WTC11 (cell line): ENCODE measurements at regions not wholly inside any gene's neighbourhood (a gene's known extent, or its start where the extent isn't known, plus 50 kb on each side); places are given as distances from the start of the nearest gene placed in this dataset.

Source experiments
- ATAC-seq: fragments of 200-7000 bp; cut with Tn5 transposase; 2 replicates; pipeline ENCODE4 v1.10.0; 2021; ENCODE audit warnings: mild to moderate bottlenecking, moderate library complexity
- CTCF ChIA-PET: fragments of 300-600 bp; sonication (Branson Sonifier 250); formaldehyde crosslinking; loops from one replicate; lab custom pipeline; 2021; ENCODE audit warnings: antibody characterized with exemption; lab: Charles Lee
- POLR2A ChIA-PET: fragments of 350-600 bp; sonication (Branson Sonifier 250); formaldehyde crosslinking; loops from one replicate; lab custom pipeline; 2021; ENCODE audit warnings: antibody characterized with exemption; lab: Charles Lee
- DNase-seq: peaks from one replicate; pipeline ENCODE4 v3.0.0; 2021; ENCODE audit warnings: low spot score
- H3K27ac Mint-ChIP-seq: 2 replicates; pipeline ENCODE4 v1.8.0; 2021; ENCODE audit warnings: mixed read lengths
- H3K27me3 Mint-ChIP-seq: 2 replicates; pipeline ENCODE4 v1.8.0; 2021; ENCODE audit warnings: low read depth, mild to moderate bottlenecking, moderate library complexity, mixed read lengths
- H3K36me3 Mint-ChIP-seq: 2 replicates; pipeline ENCODE4 v1.8.0; 2021; ENCODE audit warnings: mixed read lengths
- H3K4me1 Mint-ChIP-seq: 2 replicates; pipeline ENCODE4 v1.8.0; 2022; ENCODE audit warnings: mixed read lengths
- H3K4me3 Mint-ChIP-seq: 2 replicates; pipeline ENCODE4 v1.8.0; 2021; ENCODE audit warnings: mild to moderate bottlenecking, moderate library complexity, mixed read lengths
- H3K9me3 Mint-ChIP-seq: 2 replicates; pipeline ENCODE4 v1.8.0; 2021; ENCODE audit warnings: mixed read lengths
- CREM ChIP-seq: sonication (generic); formaldehyde crosslinking; IDR thresholded peaks from 2 replicates; pipeline ENCODE4 v1.8.1; 2022; ENCODE audit warnings: mild to moderate bottlenecking, missing genetic modification reagents, moderate library complexity
- E2F5 ChIP-seq: sonication (generic); formaldehyde crosslinking; IDR thresholded peaks from 2 replicates; pipeline ENCODE4 v1.8.1; 2022; ENCODE audit warnings: mild to moderate bottlenecking, moderate library complexity, missing genetic modification reagents
- EMX1 ChIP-seq: fragments of 250-450 bp; sonication (Bioruptor Pico); IDR thresholded peaks from 2 replicates; pipeline ENCODE4 v1.8.0; 2021; ENCODE audit warnings: mild to moderate bottlenecking
- ESRRA ChIP-seq: sonication (generic); formaldehyde crosslinking; IDR thresholded peaks from 2 replicates; pipeline ENCODE4 v1.8.1; 2022; ENCODE audit warnings: mild to moderate bottlenecking, missing genetic modification reagents, borderline replicate concordance
- FOXK1 ChIP-seq: sonication (generic); formaldehyde crosslinking; IDR thresholded peaks from 2 replicates; pipeline ENCODE4 v1.8.0; 2022; ENCODE audit warnings: mild to moderate bottlenecking, moderate library complexity, missing genetic modification reagents
- FOXP1 ChIP-seq: sonication (generic); formaldehyde crosslinking; IDR thresholded peaks from 2 replicates; pipeline ENCODE4 v1.8.0; 2022; ENCODE audit warnings: missing genetic modification reagents, mild to moderate bottlenecking, moderate library complexity, borderline replicate concordance
- HMGXB4 ChIP-seq: sonication (generic); formaldehyde crosslinking; IDR thresholded peaks from 2 replicates; pipeline ENCODE4 v1.8.1; 2023; ENCODE audit warnings: mild to moderate bottlenecking, moderate library complexity, missing genetic modification reagents
- NFE2L1 ChIP-seq: sonication (generic); formaldehyde crosslinking; IDR thresholded peaks from 2 replicates; pipeline ENCODE4 v1.8.1; 2023; ENCODE audit warnings: missing genetic modification reagents
- NR2C2 ChIP-seq: sonication (generic); formaldehyde crosslinking; IDR thresholded peaks from 2 replicates; pipeline ENCODE4 v1.8.0; 2022; ENCODE audit warnings: mild to moderate bottlenecking, missing genetic modification reagents
- SMAD4 ChIP-seq: sonication (generic); formaldehyde crosslinking; IDR thresholded peaks from 2 replicates; pipeline ENCODE4 v1.8.0; 2022; ENCODE audit warnings: mild to moderate bottlenecking, missing genetic modification reagents
- SP1 ChIP-seq: sonication (generic); formaldehyde crosslinking; conservative IDR thresholded peaks from 2 replicates; pipeline ENCODE4 v1.8.1; 2022; ENCODE audit warnings: missing genetic modification reagents
- TCF7 ChIP-seq: sonication (generic); formaldehyde crosslinking; IDR thresholded peaks from 2 replicates; pipeline ENCODE4 v1.8.0; 2022; ENCODE audit warnings: mild to moderate bottlenecking, low read depth, missing genetic modification reagents, moderate library complexity
- TEAD1 ChIP-seq: sonication (generic); formaldehyde crosslinking; IDR thresholded peaks from 2 replicates; pipeline ENCODE4 v1.8.0; 2022; ENCODE audit warnings: mild to moderate bottlenecking, missing genetic modification reagents
- ZNF423 ChIP-seq: fragments of 250-450 bp; sonication (Bioruptor Pico); IDR thresholded peaks from 2 replicates; pipeline ENCODE4 v2.1.2; 2022; ENCODE audit warnings: mild to moderate bottlenecking, moderate library complexity
- ZNF671 ChIP-seq: fragments of 250-450 bp; sonication (Bioruptor Pico); IDR thresholded peaks from 2 replicates; pipeline ENCODE4 v1.8.0; 2021; ENCODE audit warnings: mild to moderate bottlenecking
- TF ChIP-seq, protein P1 (sequence below): sonication (generic); formaldehyde crosslinking; conservative IDR thresholded peaks from 2 replicates; pipeline ENCODE4 v1.8.1; 2022; ENCODE audit warnings: mild to moderate bottlenecking, missing genetic modification reagents
- TF ChIP-seq, protein P2 (sequence below): sonication (generic); formaldehyde crosslinking; IDR thresholded peaks from 2 replicates; pipeline ENCODE4 v1.8.1; 2023; ENCODE audit warnings: mild to moderate bottlenecking, missing genetic modification reagents, borderline replicate concordance
- TF ChIP-seq, protein P3 (sequence below): sonication (generic); formaldehyde crosslinking; IDR thresholded peaks from 2 replicates; pipeline ENCODE4 v1.8.1; 2023; ENCODE audit warnings: mild to moderate bottlenecking, missing genetic modification reagents, moderate library complexity
- TF ChIP-seq, protein P4 (sequence below): sonication (generic); formaldehyde crosslinking; IDR thresholded peaks from 2 replicates; pipeline ENCODE4 v1.8.0; 2022; ENCODE audit warnings: mild to moderate bottlenecking, missing genetic modification reagents
- TF ChIP-seq, protein P5 (sequence below): fragments of 250-450 bp; sonication (Bioruptor Pico); conservative IDR thresholded peaks from 2 replicates; pipeline ENCODE4 v1.9.0; 2021; ENCODE audit warnings: mild to moderate bottlenecking
- TF ChIP-seq, protein P6 (sequence below): fragments of 250-450 bp; sonication (Bioruptor Pico); IDR thresholded peaks from 2 replicates; pipeline ENCODE4 v1.9.0; 2021; ENCODE audit warnings: mild to moderate bottlenecking, borderline replicate concordance

DNA sequence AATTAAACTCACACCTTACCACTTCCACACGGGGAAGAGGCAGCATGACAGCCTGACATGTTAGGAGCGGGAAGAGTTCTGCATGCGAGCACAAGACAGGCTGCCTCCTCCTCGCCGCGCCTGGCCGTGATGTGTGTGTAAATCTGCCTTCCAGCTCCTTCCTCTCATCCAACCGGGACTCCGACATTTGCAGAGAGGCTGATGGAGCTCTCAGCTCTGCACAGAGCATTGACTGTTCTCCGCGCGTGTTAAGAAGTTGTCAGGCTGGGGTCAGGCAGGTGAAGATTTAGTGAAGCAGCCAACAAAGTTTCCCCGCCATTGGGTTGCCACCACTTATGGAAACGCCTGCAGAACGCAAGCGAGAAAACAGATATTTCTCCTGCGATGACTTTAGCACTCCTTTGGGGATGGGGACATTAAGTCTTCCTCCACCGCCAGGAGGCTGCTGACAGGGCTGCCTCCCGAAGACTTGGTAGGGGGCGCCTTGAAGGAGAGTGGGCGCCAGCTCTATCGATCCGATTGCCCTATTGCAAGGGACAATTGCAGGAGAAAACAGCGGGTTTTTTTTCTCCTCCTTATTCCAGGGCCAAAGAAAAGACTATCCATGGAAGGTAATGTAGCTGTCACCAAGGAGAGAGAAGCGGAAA lies 213.9 kb upstream of the TSHZ3 start:
- POLR2A ChIA-PET = no interaction called here
- peak; percentile 32; the same call in 1 of the 2 replicates for ATAC-seq
- H3K36me3 Mint-ChIP-seq = peaks cover 22% of the 10 kb centered on the region
- no peak overlapping the region for H3K4me3 Mint-ChIP-seq
- H3K4me1 Mint-ChIP-seq = peaks cover 22% of the 10 kb centered on the region
- H3K9me3 Mint-ChIP-seq = peaks cover 29% of the 10 kb centered on the region
- TF ChIP-seq HMGXB4 (CRISPR knock-in tag) (no peak), TEAD1 (no peak), NFE2L1 (CRISPR knock-in tag) (no peak), E2F5 (CRISPR knock-in tag) (no peak), SMAD4 (no peak), SP1 (CRISPR knock-in tag) (no peak), FOXK1 (CRISPR knock-in tag) (no peak), ZNF671 (CRISPR knock-in tag) (no peak)
- TF ChIP-seq, protein P1, sequence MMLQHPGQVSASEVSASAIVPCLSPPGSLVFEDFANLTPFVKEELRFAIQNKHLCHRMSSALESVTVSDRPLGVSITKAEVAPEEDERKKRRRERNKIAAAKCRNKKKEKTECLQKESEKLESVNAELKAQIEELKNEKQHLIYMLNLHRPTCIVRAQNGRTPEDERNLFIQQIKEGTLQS (CRISPR knock-in tag) = no peak
- TF ChIP-seq, protein P2, sequence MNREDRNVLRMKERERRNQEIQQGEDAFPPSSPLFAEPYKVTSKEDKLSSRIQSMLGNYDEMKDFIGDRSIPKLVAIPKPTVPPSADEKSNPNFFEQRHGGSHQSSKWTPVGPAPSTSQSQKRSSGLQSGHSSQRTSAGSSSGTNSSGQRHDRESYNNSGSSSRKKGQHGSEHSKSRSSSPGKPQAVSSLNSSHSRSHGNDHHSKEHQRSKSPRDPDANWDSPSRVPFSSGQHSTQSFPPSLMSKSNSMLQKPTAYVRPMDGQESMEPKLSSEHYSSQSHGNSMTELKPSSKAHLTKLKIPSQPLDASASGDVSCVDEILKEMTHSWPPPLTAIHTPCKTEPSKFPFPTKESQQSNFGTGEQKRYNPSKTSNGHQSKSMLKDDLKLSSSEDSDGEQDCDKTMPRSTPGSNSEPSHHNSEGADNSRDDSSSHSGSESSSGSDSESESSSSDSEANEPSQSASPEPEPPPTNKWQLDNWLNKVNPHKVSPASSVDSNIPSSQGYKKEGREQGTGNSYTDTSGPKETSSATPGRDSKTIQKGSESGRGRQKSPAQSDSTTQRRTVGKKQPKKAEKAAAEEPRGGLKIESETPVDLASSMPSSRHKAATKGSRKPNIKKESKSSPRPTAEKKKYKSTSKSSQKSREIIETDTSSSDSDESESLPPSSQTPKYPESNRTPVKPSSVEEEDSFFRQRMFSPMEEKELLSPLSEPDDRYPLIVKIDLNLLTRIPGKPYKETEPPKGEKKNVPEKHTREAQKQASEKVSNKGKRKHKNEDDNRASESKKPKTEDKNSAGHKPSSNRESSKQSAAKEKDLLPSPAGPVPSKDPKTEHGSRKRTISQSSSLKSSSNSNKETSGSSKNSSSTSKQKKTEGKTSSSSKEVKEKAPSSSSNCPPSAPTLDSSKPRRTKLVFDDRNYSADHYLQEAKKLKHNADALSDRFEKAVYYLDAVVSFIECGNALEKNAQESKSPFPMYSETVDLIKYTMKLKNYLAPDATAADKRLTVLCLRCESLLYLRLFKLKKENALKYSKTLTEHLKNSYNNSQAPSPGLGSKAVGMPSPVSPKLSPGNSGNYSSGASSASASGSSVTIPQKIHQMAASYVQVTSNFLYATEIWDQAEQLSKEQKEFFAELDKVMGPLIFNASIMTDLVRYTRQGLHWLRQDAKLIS (CRISPR knock-in tag) = no peak
- TF ChIP-seq, protein P3, sequence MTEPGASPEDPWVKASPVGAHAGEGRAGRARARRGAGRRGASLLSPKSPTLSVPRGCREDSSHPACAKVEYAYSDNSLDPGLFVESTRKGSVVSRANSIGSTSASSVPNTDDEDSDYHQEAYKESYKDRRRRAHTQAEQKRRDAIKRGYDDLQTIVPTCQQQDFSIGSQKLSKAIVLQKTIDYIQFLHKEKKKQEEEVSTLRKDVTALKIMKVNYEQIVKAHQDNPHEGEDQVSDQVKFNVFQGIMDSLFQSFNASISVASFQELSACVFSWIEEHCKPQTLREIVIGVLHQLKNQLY (CRISPR knock-in tag) = no peak
- TF ChIP-seq, protein P4, sequence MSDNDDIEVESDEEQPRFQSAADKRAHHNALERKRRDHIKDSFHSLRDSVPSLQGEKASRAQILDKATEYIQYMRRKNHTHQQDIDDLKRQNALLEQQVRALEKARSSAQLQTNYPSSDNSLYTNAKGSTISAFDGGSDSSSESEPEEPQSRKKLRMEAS = no peak
- TF ChIP-seq, protein P5, sequence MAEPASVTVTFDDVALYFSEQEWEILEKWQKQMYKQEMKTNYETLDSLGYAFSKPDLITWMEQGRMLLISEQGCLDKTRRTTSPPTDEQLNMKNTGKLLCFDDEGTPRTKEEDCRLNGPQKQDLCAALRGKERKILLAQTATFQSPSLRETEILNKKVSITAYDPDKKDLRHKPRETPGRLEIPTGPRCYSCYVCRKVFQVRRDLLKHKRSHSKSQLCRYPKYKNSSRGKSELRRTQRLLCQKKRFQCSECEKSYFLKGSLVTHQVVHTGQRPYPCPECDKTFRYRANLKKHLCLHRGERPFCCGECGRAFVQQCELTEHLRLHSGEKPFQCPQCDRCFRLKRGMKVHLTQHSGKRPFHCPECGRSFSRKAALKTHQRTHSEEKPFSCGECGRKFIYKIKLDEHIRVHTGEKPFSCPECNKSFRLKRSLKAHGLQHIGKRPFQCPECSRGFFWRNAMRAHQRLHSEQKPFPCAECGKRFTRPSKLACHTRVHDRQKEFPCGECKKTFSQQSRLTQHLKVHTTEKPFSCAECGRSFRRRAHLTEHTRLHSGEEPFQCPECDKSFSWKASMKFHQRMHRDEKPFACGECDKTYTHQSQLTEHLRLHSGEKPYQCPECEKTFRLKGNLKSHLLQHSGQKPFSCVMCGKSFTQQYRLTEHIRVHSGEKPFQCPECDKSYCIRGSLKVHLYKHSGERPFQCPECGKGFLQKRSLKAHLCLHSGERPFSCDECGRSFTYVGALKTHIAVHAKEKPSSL = no peak
- TF ChIP-seq, all 79 proteins: peak for 0
- DNase-seq = no peak
- no peak overlapping the region for H3K27ac Mint-ChIP-seq
- CTCF ChIA-PET = interaction anchor here (0.7 to 1.7 kb wide), 5 partner anchors 9 to 509 kb away, joined by 3 to 5 read pairs (median 5); no protein-coding TSS in a partner anchor
- H3K27me3 Mint-ChIP-seq = peaks cover 9% of the 10 kb centered on the region

DNA sequence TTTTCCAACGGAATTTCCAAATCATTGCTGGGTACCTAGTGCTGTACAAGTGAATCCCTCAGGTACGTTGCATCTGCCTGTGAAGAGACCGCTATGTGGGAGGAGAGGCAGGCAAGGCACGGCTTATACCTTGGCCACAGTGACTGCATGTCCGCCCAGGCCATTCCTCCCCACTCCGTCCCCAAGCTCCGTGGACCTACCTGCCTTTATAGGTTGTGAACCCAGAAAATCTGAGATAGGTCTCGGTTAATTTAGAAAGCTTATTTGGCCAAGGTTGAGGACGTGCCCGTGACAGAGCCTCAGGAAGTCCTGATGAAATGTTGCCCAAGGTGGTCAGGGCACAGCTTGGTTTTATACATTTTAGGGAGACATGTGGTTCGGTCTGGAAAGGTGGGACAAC lies 218.5 kb upstream of the TSHZ3 start:
- ATAC-seq (no peak), DNase-seq (no peak)
- Mint-ChIP-seq H3K4me3 (no peak overlapping the region), H3K27me3 (no peaks in the 10 kb centered on the region; the same call in 1 of the 2 replicates), H3K4me1 (peaks cover 34% of the 10 kb centered on the region), H3K27ac (peak overlapping the region; percentile 26; the same call in 1 of the 2 replicates), H3K9me3 (peaks cover 11% of the 10 kb centered on the region), H3K36me3 (peaks cover 4% of the 10 kb centered on the region; the same call in 1 of the 2 replicates)
- CTCF ChIA-PET = interaction anchor here (0.8 to 1.0 kb wide), 2 partner anchors 108 to 885 kb away, joined by 3 read pairs; no protein-coding TSS in a partner anchor
- POLR2A ChIA-PET = no interaction called here
- no peak for TF ChIP-seq NR2C2 (CRISPR knock-in tag)
- no peak for TF ChIP-seq CREM (CRISPR knock-in tag)
- no peak for TF ChIP-seq ZNF423 (CRISPR knock-in tag)
- TF ChIP-seq EMX1 (CRISPR knock-in tag) = no peak
- no peak for TF ChIP-seq FOXP1
- TF ChIP-seq ESRRA = no peak
- no peak for TF ChIP-seq TCF7 (CRISPR knock-in tag)
- TF ChIP-seq, protein P6, sequence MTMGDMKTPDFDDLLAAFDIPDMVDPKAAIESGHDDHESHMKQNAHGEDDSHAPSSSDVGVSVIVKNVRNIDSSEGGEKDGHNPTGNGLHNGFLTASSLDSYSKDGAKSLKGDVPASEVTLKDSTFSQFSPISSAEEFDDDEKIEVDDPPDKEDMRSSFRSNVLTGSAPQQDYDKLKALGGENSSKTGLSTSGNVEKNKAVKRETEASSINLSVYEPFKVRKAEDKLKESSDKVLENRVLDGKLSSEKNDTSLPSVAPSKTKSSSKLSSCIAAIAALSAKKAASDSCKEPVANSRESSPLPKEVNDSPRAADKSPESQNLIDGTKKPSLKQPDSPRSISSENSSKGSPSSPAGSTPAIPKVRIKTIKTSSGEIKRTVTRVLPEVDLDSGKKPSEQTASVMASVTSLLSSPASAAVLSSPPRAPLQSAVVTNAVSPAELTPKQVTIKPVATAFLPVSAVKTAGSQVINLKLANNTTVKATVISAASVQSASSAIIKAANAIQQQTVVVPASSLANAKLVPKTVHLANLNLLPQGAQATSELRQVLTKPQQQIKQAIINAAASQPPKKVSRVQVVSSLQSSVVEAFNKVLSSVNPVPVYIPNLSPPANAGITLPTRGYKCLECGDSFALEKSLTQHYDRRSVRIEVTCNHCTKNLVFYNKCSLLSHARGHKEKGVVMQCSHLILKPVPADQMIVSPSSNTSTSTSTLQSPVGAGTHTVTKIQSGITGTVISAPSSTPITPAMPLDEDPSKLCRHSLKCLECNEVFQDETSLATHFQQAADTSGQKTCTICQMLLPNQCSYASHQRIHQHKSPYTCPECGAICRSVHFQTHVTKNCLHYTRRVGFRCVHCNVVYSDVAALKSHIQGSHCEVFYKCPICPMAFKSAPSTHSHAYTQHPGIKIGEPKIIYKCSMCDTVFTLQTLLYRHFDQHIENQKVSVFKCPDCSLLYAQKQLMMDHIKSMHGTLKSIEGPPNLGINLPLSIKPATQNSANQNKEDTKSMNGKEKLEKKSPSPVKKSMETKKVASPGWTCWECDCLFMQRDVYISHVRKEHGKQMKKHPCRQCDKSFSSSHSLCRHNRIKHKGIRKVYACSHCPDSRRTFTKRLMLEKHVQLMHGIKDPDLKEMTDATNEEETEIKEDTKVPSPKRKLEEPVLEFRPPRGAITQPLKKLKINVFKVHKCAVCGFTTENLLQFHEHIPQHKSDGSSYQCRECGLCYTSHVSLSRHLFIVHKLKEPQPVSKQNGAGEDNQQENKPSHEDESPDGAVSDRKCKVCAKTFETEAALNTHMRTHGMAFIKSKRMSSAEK = no peak
